Urinary bladder (tissue), 3 donors: ENCODE measurements at regions not wholly inside any gene's neighbourhood (a gene's known extent, or its start where the extent isn't known, plus 50 kb on each side); places are given as distances from the start of the nearest gene placed in this dataset.
"Not testable (repeated sequence)": the region's sequence is repeated elsewhere in the genome, so short reads cannot be mapped to it uniquely, and the experiment has no call there.

ENCODE experiments used
- DNase-seq: peaks from one replicate; pipeline ENCODE4 v3.0.0-alpha.2; 2015; ENCODE audit errors: extremely low spot score
- H3K27ac ChIP-seq: one replicate; pipeline ENCODE4 v1.5.1; 2013; ENCODE audit warnings: low read depth, mild to moderate bottlenecking, moderate library complexity
- H3K36me3 ChIP-seq: one replicate; pipeline ENCODE4 v1.6.1; 2013; ENCODE audit warnings: mild to moderate bottlenecking, moderate library complexity; ENCODE audit not compliant: insufficient read depth
- H3K4me1 ChIP-seq: one replicate; pipeline ENCODE4 v1.6.1; 2013; ENCODE audit warnings: mild to moderate bottlenecking, moderate library complexity; ENCODE audit not compliant: insufficient read depth
- H3K4me3 ChIP-seq: one replicate; pipeline ENCODE4 v1.5.1; 2013; ENCODE audit warnings: low read depth, low read length
- WGBS: extraction: QIAGEN DNeasy Blood & Tissue Kit; methylation state at CpG from one replicate; pipeline ENCODE4 v1.1.7; 2013; 5-methylcytosine and 5-hydroxymethylcytosine counted together
- donor health status: healthy with polysubstance abuse.
- donor health status: healthy.

DNA sequence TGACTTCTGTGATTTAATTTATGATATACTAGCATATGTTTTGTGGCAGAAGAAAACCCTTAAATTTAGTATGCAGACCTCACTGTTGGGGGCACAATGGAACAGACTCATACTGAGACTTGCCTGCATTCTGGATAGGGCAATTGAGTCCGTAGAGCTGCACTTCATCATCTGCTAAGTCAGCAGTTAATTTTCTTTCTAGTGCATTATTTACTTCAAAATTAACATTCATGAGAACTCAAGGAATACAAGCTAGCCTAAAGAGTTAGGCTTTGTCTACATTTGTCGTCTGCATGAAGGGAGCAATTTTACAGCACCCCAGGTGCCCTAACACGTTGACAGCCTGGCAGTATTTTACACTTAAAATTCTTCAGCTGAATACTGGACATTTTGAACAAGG, 345.5 kb downstream of the CHL1 start:
- Histone ChIP-seq H3K4me3 (no peak overlapping the region), H3K36me3 (no peaks in the 10 kb centered on the region), H3K4me1 (no peaks in the 10 kb centered on the region), H3K27ac (no peak overlapping the region)
- no peak for DNase-seq
- 46% methylated on average over 3 of the region's 3 CpGs for WGBS

DNA sequence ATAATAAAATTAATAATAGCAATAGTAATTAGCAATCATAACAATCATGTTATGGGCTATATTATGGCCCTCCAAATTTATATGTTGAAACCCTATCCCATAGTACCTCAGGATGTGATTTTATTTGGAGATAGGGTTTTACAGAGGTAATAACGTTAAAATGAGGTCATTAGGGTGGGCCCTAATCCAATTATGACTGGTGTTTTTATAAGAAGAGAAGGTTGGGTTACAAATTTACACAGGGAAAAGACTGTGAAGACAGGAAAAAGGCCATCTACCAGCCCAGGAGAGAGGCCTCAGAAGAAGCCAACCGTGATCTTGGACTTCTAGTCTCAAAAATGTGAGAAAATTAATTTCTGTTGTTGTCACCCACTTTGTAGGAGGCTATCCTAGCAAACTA, 353.1 kb downstream of the CHL1 start:
- no peak for DNase-seq
- Histone ChIP-seq H3K4me1 (no peaks in the 10 kb centered on the region), H3K36me3 (no peaks in the 10 kb centered on the region), H3K4me3 (no peak overlapping the region), H3K27ac (no peak overlapping the region)
- 60% methylated on average over 2 of the region's 2 CpGs for WGBS

DNA sequence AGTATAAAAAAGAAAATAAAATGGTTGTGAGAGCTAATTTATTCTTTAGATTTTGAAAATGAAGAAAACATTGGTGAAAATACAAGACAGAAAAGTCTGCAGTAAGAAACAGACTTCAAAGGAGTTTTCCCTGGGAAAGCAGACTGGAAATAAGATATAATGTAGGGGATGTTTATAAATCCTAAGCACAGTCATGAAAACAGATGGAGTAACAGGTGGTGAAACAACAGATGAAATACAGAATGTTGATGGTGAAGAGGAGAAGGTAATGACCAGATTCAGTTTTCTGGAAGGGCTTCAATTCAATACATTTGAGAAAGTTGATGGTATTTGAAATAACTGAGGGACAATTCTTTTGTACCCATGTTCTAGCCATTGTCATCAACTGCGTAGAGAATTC, 353.9 kb downstream of the CHL1 start:
- H3K4me3 ChIP-seq: no peak overlapping the region
- no peak overlapping the region for H3K27ac ChIP-seq
- 90% methylated on average over 1 of the region's 1 CpG for WGBS
- no peaks in the 10 kb centered on the region for H3K4me1 ChIP-seq
- H3K36me3 ChIP-seq: no peaks in the 10 kb centered on the region
- DNase-seq: no peak

DNA sequence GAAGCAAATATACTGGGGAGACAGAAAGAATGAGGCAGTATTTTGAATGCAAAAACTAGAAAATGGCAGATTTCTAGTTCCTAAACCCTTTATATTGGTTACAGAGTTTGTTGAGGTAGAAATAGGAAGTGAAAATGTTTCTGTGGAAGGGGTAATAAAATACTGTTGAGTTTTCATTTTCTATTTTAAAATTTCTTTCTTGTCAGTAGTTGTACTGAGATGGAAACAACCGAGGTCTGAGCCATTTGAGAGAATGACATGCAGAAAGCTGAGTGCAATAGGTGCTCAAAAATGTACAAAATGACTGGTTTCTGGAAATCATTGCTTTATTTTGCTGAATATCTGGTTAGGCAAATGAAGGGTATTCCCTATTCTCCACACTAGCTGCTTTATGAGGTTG, 361.4 kb downstream of the CHL1 start:
- 35% methylated on average over 1 of the region's 1 CpG for WGBS
- Histone ChIP-seq H3K27ac (no peak overlapping the region), H3K4me1 (no peaks in the 10 kb centered on the region)

DNA sequence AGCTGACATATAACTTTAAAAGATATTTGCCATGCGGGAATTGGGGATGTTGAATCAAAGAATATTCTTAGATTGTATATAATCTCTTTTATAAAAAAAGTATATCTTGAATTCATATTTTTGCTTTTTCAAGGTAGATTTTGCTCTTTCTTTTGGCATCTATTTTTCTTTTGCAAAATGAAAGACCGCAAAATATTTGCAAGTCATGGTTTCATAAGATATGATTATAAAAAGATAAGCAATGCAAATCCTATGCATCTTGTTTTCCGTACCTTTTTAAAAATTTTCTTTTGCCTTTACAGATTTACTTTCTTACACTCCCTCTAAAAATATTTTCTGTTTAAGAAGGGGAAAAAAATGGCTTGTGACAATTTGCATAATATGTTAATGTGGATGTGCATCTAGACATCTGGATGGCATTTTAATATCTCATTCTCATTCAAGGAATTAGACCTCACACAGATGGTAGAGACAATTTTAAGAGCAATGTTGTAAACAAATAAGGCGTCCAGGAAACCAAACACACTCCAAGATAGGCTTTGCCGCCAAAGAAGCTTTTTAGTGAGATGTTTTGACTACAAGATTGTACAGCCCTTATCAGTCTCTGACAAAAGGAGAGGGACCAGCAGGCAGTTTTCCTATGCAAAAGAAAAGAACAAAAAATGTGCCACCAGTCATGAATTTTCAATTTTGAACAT, 371.1 kb downstream of the CHL1 start:
- 46% methylated on average over 5 of the region's 5 CpGs for WGBS
- Histone ChIP-seq H3K36me3 (no peaks in the 10 kb centered on the region), H3K4me3 (no peak overlapping the region), H3K4me1 (no peaks in the 10 kb centered on the region), H3K27ac (no peak overlapping the region)
- no peak for DNase-seq

More for the DNA sequence above, 361.4 kb downstream of the CHL1 start:
- Histone ChIP-seq H3K4me3 (no peak overlapping the region), H3K36me3 (no peaks in the 10 kb centered on the region)
- no peak for DNase-seq

DNA sequence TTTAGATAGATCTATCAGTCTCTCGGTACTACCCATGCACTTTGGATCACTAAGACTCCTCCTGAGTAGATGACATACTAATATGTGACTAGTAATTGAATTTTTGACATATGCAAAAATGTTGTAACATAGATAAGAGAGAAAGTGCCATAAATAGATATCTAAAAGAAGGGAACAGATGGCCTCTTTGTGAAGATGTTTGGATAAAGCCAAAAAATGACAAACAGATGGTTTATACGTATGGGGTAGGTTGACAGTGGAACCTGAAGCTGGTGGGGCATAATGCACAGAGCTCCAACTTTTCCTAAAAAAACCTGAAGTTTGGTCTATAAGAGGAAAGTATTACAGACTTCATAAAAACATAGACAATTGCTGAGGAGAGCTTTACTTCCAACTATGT, 383.0 kb downstream of the CHL1 start:
- not testable (repeated sequence) for DNase-seq, H3K36me3 ChIP-seq, H3K4me1 ChIP-seq, H3K4me3 ChIP-seq, H3K27ac ChIP-seq
- WGBS: 66% methylated on average over 2 of the region's 2 CpGs

DNA sequence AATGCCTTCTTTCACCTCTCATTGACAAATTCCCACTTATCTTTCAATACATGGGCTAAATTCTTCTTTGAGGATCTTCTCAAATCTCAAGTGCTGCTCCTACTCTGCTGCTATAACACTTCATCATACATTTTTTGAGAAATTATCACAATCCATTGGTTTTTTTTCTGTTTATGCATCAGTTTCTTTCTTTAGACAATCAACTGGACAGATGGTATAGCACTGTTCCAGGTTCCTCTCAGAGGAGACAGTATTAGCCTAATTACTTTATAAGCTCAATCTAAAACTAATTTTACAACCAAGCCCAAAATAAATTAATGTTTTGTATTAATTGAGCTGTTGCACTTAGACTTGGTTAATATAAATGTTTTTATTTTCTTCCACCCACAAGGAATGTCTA, 392.5 kb downstream of the CHL1 start:
- H3K4me3 ChIP-seq, H3K4me1 ChIP-seq, H3K36me3 ChIP-seq, H3K27ac ChIP-seq, DNase-seq: not testable (repeated sequence)

DNA sequence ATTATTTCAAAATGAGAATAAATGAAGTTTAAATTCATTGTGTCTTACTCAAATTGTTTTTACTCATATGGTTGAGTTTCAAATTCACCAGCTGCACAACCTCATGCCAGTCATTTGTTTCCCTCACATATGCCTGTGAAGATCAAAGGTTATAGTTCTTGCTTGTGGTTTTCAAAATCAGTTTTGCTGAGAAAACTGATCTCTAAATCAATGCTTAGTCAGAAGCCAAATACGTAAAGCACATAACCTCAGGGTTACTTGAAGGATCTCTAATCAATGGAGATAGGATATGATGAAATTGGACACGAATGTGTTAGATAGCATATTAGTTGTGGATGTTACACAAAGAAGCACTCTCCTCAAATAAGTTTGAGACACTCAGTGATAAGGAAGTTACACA, 400.7 kb downstream of the CHL1 start:
- H3K4me3 ChIP-seq, H3K27ac ChIP-seq, DNase-seq, H3K36me3 ChIP-seq, H3K4me1 ChIP-seq: not testable (repeated sequence)
- WGBS: 59% methylated on average over 2 of the region's 2 CpGs

DNA sequence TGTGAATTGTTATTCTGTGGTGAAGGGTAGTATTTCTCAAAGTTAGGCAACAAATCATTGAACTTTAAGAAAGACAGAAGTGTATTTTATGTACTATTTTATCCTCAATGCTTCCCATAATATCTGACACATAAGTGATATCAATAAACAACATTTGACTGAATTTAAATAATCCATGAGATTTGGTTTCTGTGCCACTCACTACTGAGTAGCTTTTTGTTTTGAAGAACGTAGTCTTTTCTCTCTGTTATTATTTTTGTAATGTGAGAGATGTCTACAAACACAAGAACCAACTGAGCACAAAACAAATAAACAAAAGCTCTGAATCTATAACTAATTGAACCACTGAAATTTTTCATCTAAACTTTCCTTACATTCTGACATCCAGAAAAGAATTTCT, 401.2 kb downstream of the CHL1 start:
- not testable (repeated sequence) for H3K36me3 ChIP-seq, H3K4me3 ChIP-seq, H3K27ac ChIP-seq, H3K4me1 ChIP-seq, DNase-seq
- 63% methylated on average over 1 of the region's 1 CpG for WGBS

DNA sequence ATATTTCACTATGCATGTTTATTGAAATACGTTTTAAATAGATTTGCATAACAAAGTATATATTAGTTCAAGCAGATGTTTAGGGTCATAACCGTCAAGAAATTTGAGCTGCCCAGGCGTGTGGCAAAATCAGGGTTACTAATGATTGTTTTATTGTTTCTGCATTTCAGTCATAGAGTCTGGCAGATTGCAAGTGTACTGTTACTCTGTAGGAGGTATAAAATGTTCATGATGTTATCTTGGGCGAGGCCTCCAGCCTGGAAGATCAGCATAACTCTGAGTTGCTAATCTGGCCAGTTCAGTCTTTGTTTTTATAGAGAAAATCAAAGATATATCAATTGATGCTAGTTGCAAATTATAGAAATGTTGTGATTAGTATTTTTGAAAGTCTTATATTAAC, 410.9 kb downstream of the CHL1 start:
- not testable (repeated sequence) for H3K4me3 ChIP-seq, H3K27ac ChIP-seq, DNase-seq, H3K36me3 ChIP-seq, H3K4me1 ChIP-seq
- 69% methylated on average over 4 of the region's 4 CpGs for WGBS

DNA sequence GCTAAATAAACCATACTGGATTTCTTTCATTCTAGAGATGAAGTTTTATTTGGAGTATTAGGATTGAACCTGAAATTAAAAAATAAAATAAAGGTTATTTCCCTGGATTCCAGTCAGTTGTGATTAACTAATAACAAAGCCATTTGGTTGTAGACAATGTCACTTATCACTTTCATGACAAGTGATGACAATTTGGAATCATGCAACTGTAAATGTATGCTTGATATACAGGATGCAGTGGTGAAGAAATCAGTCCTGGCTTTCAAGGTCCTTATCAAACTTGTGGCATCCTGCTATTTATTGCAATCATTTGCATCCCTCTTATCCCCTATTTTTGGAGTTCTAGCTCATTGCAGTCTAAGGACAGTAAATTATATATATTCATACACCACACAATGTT, 425.2 kb downstream of the CHL1 start:
- Histone ChIP-seq H3K4me1 (no peaks in the 10 kb centered on the region), H3K27ac (no peak overlapping the region), H3K36me3 (no peaks in the 10 kb centered on the region), H3K4me3 (no peak overlapping the region)
- no peak for DNase-seq

DNA sequence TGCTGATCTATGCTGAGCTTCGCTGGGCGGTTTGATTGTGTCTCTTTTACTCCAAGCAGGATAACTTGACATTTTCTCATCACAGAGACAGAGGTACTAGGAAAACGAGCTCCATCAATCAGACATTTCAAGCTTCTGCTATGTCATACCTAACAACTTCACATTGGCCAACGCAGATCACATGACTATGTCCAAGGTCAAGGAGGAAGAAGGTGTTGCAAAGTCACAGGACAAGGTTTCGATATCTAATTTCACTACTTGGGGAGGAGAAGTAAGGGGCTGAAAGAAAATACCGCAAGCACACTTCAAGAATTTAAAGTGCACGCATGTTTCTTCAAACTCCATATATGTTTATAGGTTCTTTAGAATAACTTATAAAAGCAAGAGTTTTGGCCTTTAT, 425.8 kb downstream of the CHL1 start:
- Histone ChIP-seq H3K27ac (no peak overlapping the region), H3K4me1 (no peaks in the 10 kb centered on the region), H3K4me3 (no peak overlapping the region), H3K36me3 (no peaks in the 10 kb centered on the region)
- DNase-seq: no peak
- 86% methylated on average over 7 of the region's 7 CpGs for WGBS

DNA sequence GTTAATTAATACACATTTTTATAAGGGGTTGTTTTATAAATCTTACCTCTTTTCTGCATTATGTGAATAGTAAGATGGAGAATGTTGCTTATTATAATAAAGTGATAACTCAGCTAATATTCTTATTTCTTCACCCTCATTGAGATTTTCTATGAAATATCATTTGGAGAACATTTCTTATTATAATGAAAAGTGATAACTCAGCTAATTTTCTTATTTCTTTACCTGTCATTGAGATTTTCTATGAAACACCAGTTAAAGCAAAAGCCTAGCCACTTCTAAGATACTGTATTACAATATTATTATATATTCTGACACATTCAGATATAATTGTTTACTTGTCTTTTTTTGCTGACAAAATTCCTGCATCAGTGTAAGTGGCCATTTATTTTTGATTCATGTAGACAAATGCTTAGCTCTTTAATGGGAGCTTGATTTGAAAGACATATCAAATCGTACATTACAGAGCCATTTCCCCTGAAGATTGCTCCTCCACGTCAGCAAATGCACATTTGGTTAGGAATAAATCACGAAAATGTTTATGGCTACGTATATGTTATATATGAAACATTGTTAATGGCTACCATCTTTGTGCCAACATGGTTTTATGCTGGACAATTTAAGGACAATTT, 427.5 kb downstream of the CHL1 start:
- H3K36me3 ChIP-seq: no peaks in the 10 kb centered on the region
- WGBS: 86% methylated on average over 4 of the region's 4 CpGs
- no peak overlapping the region for H3K4me3 ChIP-seq
- DNase-seq: no peak
- no peaks in the 10 kb centered on the region for H3K4me1 ChIP-seq
- no peak overlapping the region for H3K27ac ChIP-seq

DNA sequence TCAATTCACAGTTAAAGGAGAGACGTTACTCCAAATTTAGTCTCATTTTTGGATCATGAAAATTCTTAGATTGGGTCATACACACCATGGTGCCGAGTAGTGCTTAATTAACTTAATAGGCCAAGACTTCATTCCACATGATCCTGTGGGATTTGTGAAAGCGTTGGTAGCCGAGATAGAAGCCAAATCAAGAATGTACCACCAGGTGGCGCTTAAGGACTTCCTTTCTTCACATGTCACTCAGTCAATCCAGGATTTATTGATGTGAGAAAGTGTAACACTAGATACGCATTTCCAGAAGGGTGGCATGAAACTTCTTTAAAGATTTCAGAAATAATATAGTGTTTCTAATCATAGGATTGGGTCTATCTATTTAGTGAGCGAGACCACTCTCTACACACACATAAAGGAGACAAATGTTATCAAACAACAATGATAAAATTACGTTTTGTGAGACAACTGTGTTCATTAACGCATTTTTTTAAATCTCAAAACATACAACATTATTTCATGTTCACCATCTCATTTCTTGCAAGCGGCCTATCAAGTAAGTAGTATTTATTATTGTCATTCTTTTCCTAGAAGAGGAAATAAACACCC, 436.1 kb downstream of the CHL1 start:
- 30% methylated on average over 10 of the region's 10 CpGs for WGBS
- DNase-seq: no peak
- Histone ChIP-seq H3K4me1 (no peaks in the 10 kb centered on the region), H3K36me3 (no peaks in the 10 kb centered on the region), H3K4me3 (no peak overlapping the region), H3K27ac (no peak overlapping the region)
